GM18868 (cell line): ENCODE measurements at regions not wholly inside any gene's neighbourhood (a gene's known extent, or its start where the extent isn't known, plus 50 kb on each side); places are given as distances from the start of the nearest gene placed in this dataset.

ENCODE experiments used
- ATAC-seq: cut with Tn5 transposase; IDR thresholded peaks from one replicate; pipeline ENCODE4 v1.9.1; 2021; ENCODE audit warnings: mild to moderate bottlenecking, moderate library complexity; ENCODE audit not compliant: unreplicated experiment

DNA sequence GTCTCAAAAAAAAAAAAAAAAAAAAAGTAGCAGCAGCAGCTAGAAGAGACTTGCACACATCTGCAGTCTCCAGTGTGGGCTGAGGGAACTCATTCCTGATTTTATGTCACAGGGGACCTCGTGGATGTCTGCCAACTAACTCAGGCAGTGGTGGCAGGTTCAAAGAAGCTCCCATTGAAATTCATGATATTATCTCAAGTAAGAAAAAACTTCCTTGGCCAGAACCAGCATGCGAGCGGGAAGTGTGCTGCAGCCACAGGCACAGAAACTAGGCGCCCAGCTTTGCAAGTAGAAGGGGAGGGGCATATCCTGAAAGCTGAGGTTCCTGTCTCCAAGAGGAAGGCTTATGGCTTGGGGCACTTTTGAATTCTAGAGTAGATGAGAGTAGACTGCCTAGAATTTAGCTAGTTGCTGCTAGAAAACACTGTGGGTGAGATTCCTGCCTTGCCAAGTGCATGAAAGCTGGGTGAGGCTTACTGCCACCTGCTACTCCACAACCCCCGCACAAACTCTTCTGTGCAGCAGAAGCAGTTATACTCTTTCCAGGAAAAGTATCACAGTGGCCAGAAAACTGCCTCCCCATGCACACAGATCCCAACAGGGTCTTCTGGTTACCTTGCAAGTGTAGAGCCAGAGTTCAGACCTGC, 603.8 kb upstream of the CA10 start:
- no peak for ATAC-seq

DNA sequence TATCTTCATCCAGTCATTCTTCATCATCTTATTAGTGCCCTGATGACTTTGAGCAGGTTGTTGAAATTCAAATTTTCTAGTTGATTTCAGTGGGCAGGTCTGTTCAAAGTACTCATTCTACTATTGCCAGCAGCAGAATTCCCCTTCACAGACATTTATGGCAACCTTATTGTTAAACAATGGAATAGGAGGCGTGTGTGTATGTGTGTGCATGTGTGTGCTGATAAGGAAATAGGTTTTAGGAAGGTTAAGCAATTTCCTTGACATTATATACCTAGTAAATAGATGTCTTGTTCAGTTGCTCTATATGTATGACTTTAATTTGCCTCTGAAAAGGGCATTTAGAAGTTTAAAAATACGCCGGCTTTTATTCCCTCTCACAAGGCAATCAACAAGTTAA, 601.4 kb upstream of the CA10 start:
- ATAC-seq = no peak

DNA sequence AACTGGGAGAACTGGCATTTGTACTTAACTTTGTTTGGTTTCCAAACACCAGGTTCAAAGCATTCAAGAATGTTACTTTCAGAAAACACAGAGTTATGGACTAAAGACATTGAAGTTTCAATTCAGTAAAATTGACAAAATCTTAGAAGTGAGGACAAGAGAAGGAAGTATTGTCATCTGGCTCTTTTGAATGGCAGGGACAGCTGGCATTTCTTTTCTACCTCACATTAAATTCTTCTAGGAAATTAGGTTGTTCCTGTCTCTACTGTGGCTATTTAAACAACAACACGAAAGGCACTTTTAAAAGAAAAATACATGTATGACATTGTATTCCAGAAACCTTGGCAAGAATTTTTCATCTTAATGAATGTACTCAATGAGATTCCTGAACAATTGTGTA, 600.0 kb upstream of the CA10 start:
- ATAC-seq = no peak

DNA sequence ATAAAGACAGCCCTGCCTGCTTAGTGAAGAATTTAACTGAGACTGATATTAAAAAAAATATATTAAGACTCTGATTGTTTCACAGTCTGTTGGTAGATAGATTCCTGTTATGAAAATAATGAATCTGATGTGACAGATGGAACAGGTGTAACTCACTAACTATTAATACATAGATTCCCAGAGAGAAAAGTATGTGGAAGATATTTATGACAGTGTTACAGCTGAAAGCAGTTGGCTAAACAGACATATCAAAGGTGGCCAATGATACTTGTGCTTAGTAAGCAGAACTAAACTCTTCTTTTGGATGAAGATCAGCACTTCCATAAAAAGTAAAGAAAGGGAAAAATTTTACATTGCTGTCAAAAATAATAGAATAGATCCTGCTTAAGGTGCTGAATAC, 598.2 kb upstream of the CA10 start:
- ATAC-seq = no peak

DNA sequence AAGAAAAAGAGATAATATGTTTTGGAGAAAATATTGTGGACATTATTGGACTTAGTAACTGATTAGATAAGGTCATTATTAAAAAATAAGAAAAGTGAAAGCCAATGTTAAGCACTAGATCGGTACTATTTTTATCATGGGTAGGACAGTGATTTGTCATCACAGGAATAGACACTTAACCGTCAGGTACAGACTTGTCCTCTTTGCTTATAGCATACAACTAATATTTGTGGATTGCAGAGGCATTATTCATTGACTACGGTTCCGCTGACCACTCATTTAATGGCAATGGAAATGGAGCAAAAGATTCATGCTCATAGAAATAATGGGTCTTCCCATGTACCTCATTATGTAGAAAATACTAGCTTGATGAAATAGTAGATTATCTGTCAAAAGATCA, 596.3 kb upstream of the CA10 start:
- no peak for ATAC-seq

DNA sequence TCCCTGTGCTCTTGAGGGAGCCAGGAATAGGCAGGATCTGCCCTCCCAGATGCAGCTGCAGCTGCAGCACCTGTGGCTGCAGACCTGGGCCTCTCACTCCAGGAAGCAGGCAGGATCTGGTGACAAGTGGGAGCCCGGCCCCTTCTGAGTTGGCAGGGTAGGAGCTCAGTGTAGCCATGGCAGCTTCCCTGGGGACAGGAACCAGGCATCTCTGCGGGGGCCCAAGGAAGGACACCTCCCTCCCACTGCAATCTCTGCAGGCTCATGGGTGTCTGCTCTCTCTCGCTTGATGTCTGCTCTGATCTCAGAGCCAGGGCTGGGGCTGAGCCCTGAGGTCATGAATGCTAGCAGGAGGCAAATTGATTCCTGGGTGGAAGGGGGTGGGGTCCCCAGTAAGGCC, 592.5 kb upstream of the CA10 start:
- ATAC-seq = no peak

DNA sequence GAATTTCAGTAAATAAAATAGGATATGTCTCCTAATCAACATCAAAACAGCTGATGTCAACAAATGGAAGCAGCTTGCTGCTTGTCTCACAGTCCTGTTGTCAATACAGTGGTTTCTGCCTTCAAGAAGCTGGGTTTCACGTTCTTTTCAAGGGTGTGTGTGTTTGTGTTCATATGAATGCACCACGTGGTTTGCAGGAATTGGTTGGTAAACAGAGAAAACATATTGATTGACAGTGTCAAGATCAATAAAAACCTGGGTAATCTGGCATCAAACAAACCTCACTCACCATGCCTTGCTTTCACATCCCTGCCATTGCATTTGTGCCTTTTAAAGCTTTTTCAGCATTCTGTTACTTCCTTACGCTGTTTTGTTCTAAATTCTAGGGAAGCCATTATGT, 585.7 kb upstream of the CA10 start:
- no peak for ATAC-seq

DNA sequence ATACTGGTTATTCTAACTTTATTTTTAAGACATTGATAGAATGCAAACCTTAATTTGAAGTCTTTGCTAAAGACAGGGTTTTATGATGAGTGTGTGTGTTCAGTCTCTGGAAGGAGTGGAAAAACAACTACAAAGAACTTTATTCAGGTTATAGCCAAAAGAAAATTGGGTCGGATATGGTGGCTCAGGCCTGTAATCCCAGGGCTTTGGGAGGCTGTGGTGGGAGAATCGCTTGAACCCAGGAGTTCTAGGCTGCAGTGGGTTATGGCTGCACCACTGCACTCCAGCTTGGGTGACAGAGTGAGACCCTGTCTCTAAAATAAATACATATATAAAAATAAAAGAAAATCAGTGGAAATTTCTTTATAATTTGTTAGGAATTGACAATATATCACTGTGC, 581.5 kb upstream of the CA10 start:
- no peak for ATAC-seq

DNA sequence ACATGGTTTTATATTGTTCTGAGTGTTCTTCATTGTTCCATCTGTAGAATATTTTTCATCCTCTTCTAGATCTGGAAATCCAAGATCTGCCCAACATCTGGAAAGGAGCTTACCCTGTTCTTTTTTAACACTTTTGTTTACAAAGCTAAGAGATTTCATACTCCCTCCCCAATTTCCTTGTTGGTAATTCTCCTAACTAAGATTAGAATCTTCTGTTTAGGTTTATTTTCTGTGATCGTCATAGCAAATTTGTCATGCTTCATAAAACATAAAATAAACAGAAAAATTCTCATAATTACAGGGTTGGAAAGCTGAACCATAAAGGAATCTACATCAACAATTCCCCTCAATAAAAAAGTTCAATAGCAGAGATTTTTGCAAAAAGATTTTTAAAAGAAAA, 580.3 kb upstream of the CA10 start:
- ATAC-seq = no peak

DNA sequence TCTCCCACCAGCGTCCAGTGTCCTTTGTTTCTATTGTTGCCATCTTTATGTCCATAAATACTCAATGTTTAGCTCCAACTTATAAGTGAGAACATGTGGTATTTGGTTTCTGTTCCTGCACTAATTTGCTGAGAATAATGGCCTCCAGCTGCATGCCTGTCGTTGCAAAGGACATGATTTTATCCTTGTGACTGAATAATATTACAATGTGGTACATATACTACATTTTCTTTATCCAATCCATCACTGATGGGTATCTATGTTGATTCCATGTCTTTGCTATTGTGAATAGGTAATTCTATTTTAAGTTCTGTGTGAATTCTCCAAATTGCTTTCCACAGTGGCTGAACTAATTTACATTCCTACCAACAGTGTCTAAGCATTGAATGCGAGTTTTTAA, 578.6 kb upstream of the CA10 start:
- no peak for ATAC-seq

DNA sequence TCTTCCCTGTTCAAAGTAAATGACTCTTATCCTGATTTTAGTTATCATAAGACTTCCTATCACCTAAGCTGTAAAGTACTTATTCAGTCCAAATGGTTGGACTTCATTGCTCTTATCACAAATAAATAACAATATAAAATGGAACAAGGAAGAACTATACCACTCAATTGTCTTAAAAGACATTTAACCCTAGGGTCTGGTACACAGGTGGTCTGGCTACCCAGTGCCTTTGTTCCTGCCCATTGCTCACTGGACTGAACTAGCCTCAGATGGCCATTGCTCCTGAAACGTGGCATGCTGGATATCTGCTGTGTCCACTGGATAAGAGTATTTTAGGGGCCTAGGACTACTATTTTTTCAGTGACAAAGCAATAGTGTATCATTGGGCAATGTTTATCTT, 574.3 kb upstream of the CA10 start:
- ATAC-seq = no peak

DNA sequence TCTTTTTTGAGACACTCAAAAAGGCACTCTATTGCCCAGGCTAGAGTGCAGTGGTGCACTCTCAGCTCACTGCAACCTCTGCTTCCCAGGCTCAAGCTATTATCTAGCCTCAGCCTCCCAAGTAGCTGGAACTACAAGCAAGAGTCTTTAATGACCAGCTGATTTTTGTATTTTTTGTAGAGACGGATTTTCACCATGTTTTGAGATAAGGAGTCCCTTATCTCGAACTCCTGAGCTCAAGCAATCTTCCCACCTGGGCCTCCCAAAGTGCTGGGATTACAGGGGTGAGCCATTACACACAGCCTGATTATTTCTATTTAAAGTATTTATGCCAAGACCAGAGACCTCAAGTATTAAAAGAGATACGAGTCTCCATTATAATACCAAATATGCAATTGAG, 566.1 kb upstream of the CA10 start:
- no peak for ATAC-seq

DNA sequence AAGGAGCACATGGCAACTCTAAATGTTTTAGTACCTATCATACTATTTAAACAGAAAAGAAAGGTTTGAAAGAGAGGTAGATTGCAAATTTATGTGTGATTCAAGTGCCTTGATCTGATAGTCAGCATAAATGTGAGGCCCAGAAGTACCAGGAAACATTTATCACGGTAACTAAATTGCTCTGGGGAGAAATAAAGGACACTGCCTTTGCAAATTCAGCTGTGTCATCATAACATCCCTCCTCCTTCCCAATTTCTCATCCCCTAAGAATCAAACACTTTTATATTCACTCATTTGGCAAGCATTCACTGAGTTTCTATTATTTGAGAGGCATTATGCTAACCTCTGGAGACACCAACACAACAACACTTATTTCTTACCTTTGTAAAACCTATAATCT, 563.4 kb upstream of the CA10 start:
- ATAC-seq = no peak

DNA sequence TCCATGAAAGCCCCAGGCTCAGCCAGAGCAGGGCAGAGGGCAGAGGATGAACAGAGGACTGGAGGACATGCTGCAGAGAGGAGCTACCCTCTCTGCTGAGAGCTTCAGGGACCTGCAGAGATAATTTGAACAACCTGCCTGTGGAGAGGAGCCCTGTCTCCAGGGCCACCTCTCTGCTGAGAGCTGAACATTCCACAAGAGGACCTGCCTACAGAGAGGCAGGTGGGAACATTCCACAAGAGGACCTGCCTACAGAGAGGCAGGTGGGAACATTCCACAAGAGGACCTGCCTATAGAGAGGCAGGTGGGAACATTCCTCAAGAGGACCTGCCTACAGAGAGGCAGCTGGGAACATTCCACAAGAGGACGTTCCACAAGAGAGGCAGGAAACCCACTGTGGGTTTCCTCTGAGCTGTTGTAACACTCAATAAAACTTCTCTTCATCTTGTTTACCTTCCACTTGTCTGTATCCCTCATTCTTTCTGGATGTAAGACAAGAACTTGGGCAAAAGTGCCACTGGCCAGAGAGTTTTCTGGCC, 551.9 kb upstream of the CA10 start:
- ATAC-seq = no peak

DNA sequence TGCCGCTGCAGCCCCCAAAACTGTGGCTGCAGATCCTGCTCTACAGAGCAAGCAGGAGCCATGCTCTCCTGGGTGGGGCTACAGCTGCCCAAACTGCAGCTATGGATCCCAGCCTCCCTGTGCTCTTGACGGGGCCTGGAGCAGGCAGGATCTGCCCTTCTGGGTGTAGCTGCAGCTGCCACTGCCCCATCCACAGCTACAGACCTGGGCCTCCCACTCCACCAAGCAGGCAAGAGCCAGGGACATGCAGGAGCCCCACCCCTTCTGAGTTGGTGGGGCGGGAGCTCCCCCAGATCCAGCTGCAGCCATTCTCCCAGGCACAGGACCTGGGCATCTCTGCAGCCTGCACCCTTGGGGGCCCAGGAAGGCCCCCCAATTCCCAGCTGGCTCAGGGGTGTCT, 551.2 kb upstream of the CA10 start:
- ATAC-seq = no peak

DNA sequence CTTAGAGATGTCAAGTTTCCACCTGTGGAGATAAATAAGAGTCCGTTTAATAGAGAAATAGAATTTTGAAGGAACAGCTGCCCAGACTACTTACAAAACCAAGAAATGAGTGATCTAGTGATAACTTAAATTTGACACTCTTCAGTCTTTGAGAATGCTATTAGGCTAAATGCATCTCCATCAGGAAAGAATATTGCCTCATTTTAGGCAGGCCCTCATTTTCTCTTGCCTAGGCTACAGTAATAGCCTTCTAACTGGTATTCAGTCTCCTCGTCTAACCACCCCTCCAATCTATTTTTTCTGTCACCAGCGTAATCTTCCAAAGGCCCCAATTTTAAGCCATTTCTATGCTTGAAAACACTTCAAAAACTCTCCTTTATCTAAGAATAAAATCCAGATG, 537.8 kb upstream of the CA10 start:
- ATAC-seq = no peak

DNA sequence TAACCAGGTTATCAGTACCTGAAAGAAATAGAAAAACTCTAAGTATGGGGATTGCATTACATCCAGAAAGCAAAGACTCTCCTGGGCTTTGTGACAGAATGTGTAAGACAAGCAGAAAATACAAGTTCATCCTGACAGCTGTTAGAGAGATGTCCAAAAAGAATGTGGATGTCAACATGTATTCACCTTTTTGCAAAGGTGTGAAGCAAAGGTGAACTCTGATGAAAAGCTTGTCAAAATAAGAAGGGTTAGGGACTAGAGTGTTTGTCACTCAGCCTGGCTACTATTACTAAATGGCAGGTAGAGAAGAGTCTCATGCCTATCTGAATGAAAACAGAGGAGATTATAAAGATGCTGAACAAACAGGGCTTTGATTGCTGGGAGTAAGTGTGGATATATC, 527.6 kb upstream of the CA10 start:
- ATAC-seq = no peak

DNA sequence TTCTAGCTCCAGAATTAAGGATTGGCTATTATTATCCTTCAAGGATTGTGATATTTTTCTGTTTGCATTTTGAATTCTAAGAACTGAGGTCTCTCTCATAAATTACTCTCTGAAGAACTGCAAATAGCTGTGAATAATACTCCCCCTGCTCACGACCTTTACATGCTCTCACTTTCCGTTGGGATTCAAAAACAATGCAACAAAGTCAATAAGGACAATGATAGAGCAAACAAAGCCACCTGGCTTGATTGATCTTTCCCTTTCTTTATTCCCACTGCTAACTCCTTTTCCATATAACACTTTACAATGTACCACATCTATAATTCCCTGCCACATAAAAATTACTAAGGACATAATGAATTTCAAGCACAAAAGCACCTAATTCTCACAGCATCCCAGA, 523.0 kb upstream of the CA10 start:
- ATAC-seq = no peak

DNA sequence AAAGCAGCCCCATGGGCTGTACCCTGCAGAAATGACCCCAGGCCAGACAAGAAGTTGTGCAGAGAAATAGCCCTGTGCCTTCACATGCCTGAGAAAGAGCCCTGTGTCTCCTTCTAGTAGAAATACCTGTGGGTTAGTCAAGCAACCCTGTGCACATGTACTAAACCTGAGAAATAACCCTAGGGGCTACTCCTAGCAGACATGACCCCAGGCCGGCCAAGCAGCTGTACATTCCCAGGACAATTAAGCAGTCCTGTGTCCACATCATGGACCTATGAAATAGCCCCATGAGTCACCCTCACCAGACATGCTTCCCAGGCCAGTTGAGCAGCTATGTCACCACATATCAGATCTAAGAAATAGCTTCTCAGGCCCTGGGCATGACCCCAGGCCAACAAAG, 519.7 kb upstream of the CA10 start:
- ATAC-seq = no peak

DNA sequence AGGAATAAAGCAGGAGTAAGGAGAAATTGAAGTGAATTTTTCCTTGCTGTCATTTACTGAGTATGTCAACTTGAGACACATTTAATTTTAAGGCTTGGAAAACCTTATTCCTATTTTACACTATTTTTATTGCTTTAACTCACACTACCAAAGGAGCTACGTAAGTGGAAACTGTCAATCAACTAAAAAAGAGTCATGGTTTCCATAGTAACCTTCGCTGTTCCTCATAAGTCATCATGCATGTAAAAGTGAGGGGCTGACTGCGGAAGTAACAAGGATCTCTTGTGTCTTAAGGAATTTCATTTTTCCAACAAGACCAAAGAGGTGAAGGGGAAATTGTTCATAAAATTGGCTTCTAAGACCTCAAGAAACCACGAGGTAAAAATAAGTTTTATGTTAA, 516.2 kb upstream of the CA10 start:
- ATAC-seq = no peak

DNA sequence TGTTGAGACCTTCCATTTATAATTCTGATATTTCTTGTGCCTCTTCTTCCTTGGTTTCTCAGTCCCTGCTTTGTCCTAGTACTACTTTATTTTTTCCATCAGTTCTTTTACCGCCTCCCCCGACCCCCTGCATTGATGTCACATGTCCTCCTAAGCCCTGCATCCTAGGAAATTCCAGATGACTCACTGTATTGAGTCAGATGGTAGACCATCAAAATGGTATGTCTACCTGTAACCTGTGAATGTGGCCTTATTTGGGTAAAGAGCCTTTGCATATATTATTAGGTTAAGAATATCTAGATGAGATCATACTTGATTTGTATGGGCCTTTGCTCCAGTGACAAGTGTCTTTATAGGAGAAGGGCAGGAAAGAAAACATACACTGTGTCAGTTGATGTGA, 515.3 kb upstream of the CA10 start:
- ATAC-seq = no peak

DNA sequence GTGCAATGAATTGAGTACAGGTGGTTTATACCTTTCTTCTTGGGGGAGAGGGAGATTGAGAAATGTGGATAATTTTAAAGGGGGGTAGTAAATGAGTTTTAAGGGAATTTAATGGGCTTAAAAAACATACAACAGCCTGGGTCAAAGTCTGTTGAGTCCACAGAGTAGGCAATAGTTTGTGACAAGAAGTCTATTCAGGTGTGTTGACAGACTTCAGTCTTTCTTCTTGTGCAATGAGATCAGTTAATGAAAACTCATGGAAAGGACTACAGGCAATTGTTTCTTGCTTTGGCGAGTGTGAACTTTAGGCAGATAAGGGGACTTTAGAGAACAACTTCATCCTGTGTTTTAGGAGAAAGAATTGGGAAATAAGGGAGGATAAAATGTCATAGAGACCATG, 507.8 kb upstream of the CA10 start:
- ATAC-seq = no peak

DNA sequence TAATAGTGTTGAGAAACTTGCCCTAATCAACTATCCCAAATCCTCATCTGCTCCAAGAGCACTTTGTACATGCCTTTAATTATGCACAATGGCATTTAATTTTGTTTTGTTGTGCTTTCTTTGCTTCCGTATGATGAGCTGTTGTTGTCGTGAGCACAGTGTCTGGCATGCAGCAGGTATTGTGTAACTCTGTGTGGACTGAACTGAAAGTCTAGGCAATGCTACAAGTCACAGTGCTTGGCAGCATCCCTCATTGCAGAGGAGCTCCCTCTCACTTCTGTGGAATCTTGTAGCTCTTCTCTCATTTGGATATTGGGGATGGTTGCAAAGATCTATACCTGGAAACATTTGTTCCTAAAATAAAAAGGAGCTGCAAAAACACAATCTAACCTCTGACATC, 502.2 kb upstream of the CA10 start:
- no peak for ATAC-seq
